H1 (cell line): ENCODE measurements at regions not wholly inside any gene's neighbourhood (a gene's known extent, or its start where the extent isn't known, plus 50 kb on each side); places are given as distances from the start of the nearest gene placed in this dataset.

ENCODE experiments used
- CTCF ChIA-PET: fragments of 300-600 bp; sonication (Branson Sonifier 250); formaldehyde crosslinking; loops from one replicate; lab custom pipeline; 2021; ENCODE audit not compliant: partially characterized antibody; lab: Charles Lee
- POLR2A ChIA-PET: fragments of 300-600 bp; sonication (Branson Sonifier 250); formaldehyde crosslinking; loops from one replicate; lab custom pipeline; 2021; ENCODE audit warnings: inconsistent platforms; ENCODE audit not compliant: partially characterized antibody; lab: Charles Lee
- DNase-seq, 2 experiments: peaks; one replicate each; pipeline versions ENCODE4 v3.0.0 to v3.0.0-alpha.2; 2010 to 2022; ENCODE audit warnings: low spot score in 2 of 2, low read depth in 1 of 2, mixed read lengths in 1 of 2
- FAIRE-seq: peaks from 2 replicates; lab custom pipeline; 2011; peaks lifted over from hg19 to GRCh38; lab: Jason Lieb, UNC
- H2AFZ ChIP-seq: 2 replicates; pipeline ENCODE4 v1.8.1; 2012; ENCODE audit warnings: low read length, inconsistent platforms
- H2AK5ac ChIP-seq: 2 replicates; pipeline ENCODE4 v1.6.1; 2013; ENCODE audit warnings: low read depth, low read length
- H2BK120ac ChIP-seq: replicated peaks from 2 replicates; pipeline ENCODE3; 2013; ENCODE audit warnings: low read depth, low read length, inconsistent platforms
- H2BK12ac ChIP-seq: 2 replicates; pipeline ENCODE4 v1.6.1; 2013; ENCODE audit warnings: low read depth, low read length
- H2BK15ac ChIP-seq: 2 replicates; pipeline ENCODE4 v1.6.1; 2013; ENCODE audit warnings: low read length
- H2BK20ac ChIP-seq: 2 replicates; pipeline ENCODE4 v1.6.1; 2013; ENCODE audit warnings: low read length
- H2BK5ac ChIP-seq: 2 replicates; pipeline ENCODE4 v1.6.1; 2013; ENCODE audit warnings: low read depth, low read length
- H3K14ac ChIP-seq: 2 replicates; pipeline ENCODE4 v1.6.1; 2013; ENCODE audit warnings: inconsistent platforms; ENCODE audit not compliant: insufficient read length
- H3K18ac ChIP-seq: 2 replicates; pipeline ENCODE4 v1.6.1; 2013; ENCODE audit warnings: low read length; ENCODE audit errors: extremely low read depth
- H3K23ac ChIP-seq: 2 replicates; pipeline ENCODE4 v1.6.1; 2013; ENCODE audit warnings: inconsistent platforms; ENCODE audit not compliant: insufficient read length
- H3K23me2 ChIP-seq: 2 replicates; pipeline ENCODE4 v1.6.1; 2013; ENCODE audit warnings: low read depth, low read length
- H3K27ac ChIP-seq: 2 replicates; pipeline ENCODE4 v1.6.1; 2011; ENCODE audit warnings: low read depth, low read length, inconsistent platforms
- H3K27me3 ChIP-seq, 4 experiments: replicated peaks in 1 of 4; 1 replicate in 1 of 4; 2 replicates in 3 of 4; pipeline versions ENCODE4 v1.6.1 to v1.8.1; 2011 to 2013; ENCODE audit warnings: low read length in 3 of 4, mild to moderate bottlenecking in 3 of 4, inconsistent platforms in 2 of 4, mixed read lengths in 2 of 4, moderate library complexity in 1 of 4; ENCODE audit not compliant: control insufficient read depth in 3 of 4, insufficient read depth in 3 of 4; ENCODE audit errors: extremely low read depth in 1 of 4
- H3K36me3 ChIP-seq, 4 experiments: 2 replicates each; pipeline versions ENCODE4 v1.6.1 to v1.8.1; 2011 to 2013; ENCODE audit warnings: mild to moderate bottlenecking in 4 of 4, low read length in 3 of 4, moderate library complexity in 2 of 4, control low read depth in 1 of 4, inconsistent platforms in 1 of 4; ENCODE audit not compliant: insufficient read depth in 4 of 4, control insufficient read depth in 2 of 4
- H3K4ac ChIP-seq: replicated peaks from 2 replicates; pipeline ENCODE3; 2013; ENCODE audit warnings: low read length, low read depth, mixed read lengths, inconsistent platforms; ENCODE audit not compliant: insufficient read length
- H3K4me1 ChIP-seq, 4 experiments: replicated peaks in 1 of 4; 1 replicate in 1 of 4; 2 replicates in 3 of 4; pipeline versions ENCODE4 v1.6.1 to v1.8.1; 2011 to 2013; ENCODE audit warnings: low read length in 3 of 4, inconsistent platforms in 2 of 4, mixed read lengths in 1 of 4; ENCODE audit not compliant: insufficient read depth in 4 of 4, control insufficient read depth in 3 of 4
- H3K4me2 ChIP-seq, 2 experiments: 2 replicates each; pipeline versions ENCODE4 v1.6.1 to v1.8.1; 2011 to 2013; ENCODE audit warnings: low read depth in 2 of 2, low read length in 2 of 2, control low read depth in 1 of 2, inconsistent platforms in 1 of 2, mild to moderate bottlenecking in 1 of 2; ENCODE audit not compliant: insufficient read depth in 1 of 2
- H3K4me3 ChIP-seq, 4 experiments: fragments of 200-600, 300-600 bp in 1 of 4; sonication (generic), shearing (Covaris generic), sonication (Bioruptor Twin) in 1 of 4; 2 replicates each; pipeline versions ENCODE4 v1.5.1 to v1.8.1; 2011 to 2016; ENCODE audit warnings: low read length in 4 of 4, low read depth in 3 of 4, control low read depth in 2 of 4, inconsistent platforms in 2 of 4, mild to moderate bottlenecking in 2 of 4, mixed read lengths in 1 of 4, moderate library complexity in 1 of 4; ENCODE audit not compliant: insufficient read depth in 2 of 4; ENCODE audit errors: extremely low read depth in 1 of 4
- H3K56ac ChIP-seq: replicated peaks from 2 replicates; pipeline ENCODE3; 2013; ENCODE audit warnings: low read depth, mild to moderate bottlenecking, mixed read lengths, low read length, inconsistent platforms; ENCODE audit not compliant: insufficient read length
- H3K79me1 ChIP-seq: 2 replicates; pipeline ENCODE4 v1.6.1; 2013; ENCODE audit warnings: low read depth, low read length, control low read depth
- H3K79me2 ChIP-seq, 2 experiments: 2 replicates each; pipeline versions ENCODE4 v1.6.1 to v1.8.1; 2012 to 2013; ENCODE audit warnings: low read length in 2 of 2, mild to moderate bottlenecking in 2 of 2, inconsistent platforms in 1 of 2; ENCODE audit not compliant: insufficient read depth in 2 of 2, control insufficient read depth in 1 of 2
- H3K9ac ChIP-seq, 4 experiments: replicated peaks in 1 of 4; 1 replicate in 1 of 4; 2 replicates in 3 of 4; pipeline versions ENCODE4 v1.6.1 to v1.8.1; 2011 to 2013; ENCODE audit warnings: low read depth in 3 of 4, low read length in 3 of 4, control low read depth in 2 of 4, mild to moderate bottlenecking in 2 of 4, moderate library complexity in 2 of 4, inconsistent platforms in 1 of 4; ENCODE audit errors: extremely low read depth in 1 of 4
- H3K9me3 ChIP-seq, 2 experiments: 2 replicates each; pipeline versions ENCODE4 v1.6.1 to v1.8.1; 2012 to 2013; ENCODE audit warnings: mild to moderate bottlenecking in 2 of 2, moderate library complexity in 2 of 2, control low read depth in 1 of 2, inconsistent platforms in 1 of 2, low read depth in 1 of 2, low read length in 1 of 2, mixed read lengths in 1 of 2; ENCODE audit not compliant: insufficient read depth in 2 of 2
- H4K20me1 ChIP-seq, 2 experiments: replicated peaks in 1 of 2; 2 replicates each; pipeline versions ENCODE3 to v1.8.1; 2011 to 2013; ENCODE audit warnings: inconsistent platforms in 2 of 2, low read length in 2 of 2, mild to moderate bottlenecking in 1 of 2; ENCODE audit not compliant: insufficient read depth in 2 of 2, control insufficient read depth in 1 of 2
- H4K5ac ChIP-seq: 2 replicates; pipeline ENCODE4 v1.6.1; 2013; ENCODE audit warnings: low read length, low read depth, mixed read lengths, inconsistent platforms; ENCODE audit not compliant: insufficient read length
- H4K8ac ChIP-seq: 2 replicates; pipeline ENCODE4 v1.8.0; 2013; ENCODE audit warnings: mild to moderate bottlenecking, moderate library complexity, low read length, inconsistent platforms; ENCODE audit not compliant: insufficient read depth; ENCODE audit errors: extremely low read depth
- H4K91ac ChIP-seq: replicated peaks from 2 replicates; pipeline ENCODE3; 2013; ENCODE audit warnings: low read length, mixed read lengths, inconsistent platforms; ENCODE audit not compliant: insufficient read length
- CREB1 ChIP-seq: IDR thresholded peaks from 2 replicates; pipeline ENCODE4 v1.6.1; 2012; ENCODE audit warnings: inconsistent platforms
- HDAC2 ChIP-seq, 2 experiments: fragments of 300-600 bp in 1 of 2; sonication (generic) in 1 of 2; IDR thresholded peaks; 2 replicates each; pipeline ENCODE4 v1.6.1; 2011 to 2012; ENCODE audit warnings: low read depth in 2 of 2, low read length in 2 of 2, mild to moderate bottlenecking in 2 of 2, moderate library complexity in 2 of 2, borderline replicate concordance in 1 of 2, inconsistent platforms in 1 of 2
- JUND ChIP-seq: IDR thresholded peaks from 2 replicates; pipeline ENCODE4 v1.6.1; 2011; ENCODE audit warnings: mild to moderate bottlenecking, improper control_type of control experiment, low read length
- SP2 ChIP-seq: IDR thresholded peaks from 2 replicates; pipeline ENCODE4 v1.6.1; 2012; ENCODE audit warnings: mild to moderate bottlenecking, low read length, inconsistent platforms
- TAF1 ChIP-seq: IDR thresholded peaks from 2 replicates; pipeline ENCODE4 v1.6.1; 2011; ENCODE audit warnings: mild to moderate bottlenecking, low read depth, low read length
- TCF12 ChIP-seq: IDR thresholded peaks from 2 replicates; pipeline ENCODE4 v1.6.1; 2011; ENCODE audit warnings: low read depth, mild to moderate bottlenecking, low read length
- ZNF274 ChIP-seq: IDR thresholded peaks from 2 replicates; pipeline ENCODE4 v1.7.0; 2012; ENCODE audit warnings: low read length, borderline replicate concordance; ENCODE audit errors: extremely low read depth
- WGBS, 2 experiments: shearing (Covaris generic) in 1 of 2; methylation state at CpG; one replicate each; pipeline versions ENCODE4 v1.1.6 to v1.1.7; 2013 to 2015; ENCODE audit warnings: low lambda C conversion rate in 2 of 2, mixed read lengths in 2 of 2, inconsistent platforms in 1 of 2, low coverage in 1 of 2, missing lambda C conversion rate in 1 of 2; ENCODE audit not compliant: insufficient replicate concordance in 2 of 2, insufficient coverage in 1 of 2, insufficient read length in 1 of 2; ENCODE audit errors: extremely low coverage in 1 of 2, missing lambda C conversion rate in 1 of 2; 5-methylcytosine and 5-hydroxymethylcytosine counted together

DNA sequence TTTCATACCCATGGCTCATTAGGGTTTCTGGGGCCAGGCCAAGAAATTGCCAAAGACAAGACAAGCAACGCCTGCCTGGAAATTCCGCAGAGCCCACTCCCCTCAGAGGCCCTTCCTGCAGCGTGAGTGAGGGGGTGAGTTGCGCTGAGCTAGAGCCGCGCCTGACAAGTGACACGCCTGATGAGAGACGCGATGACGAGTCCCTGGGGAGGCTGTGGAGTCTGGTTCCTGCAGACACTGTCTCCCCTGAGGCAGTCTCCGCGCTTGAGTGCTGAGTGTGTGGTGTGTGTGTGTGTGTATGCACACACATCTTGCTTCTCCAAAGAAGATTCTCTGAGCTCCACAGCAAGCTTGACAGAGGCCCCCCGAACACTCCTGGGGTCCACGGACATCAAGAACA is 269.8 kb downstream of the BCOR start:
- H3K4ac ChIP-seq, result no peak overlapping the region
- no peak overlapping the region for H3K23ac ChIP-seq
- no peaks in the 10 kb centered on the region for H4K20me1 ChIP-seq
- H2AK5ac ChIP-seq, result no peak overlapping the region
- no peak overlapping the region for H4K8ac ChIP-seq
- H3K4me1 ChIP-seq, result peaks cover 0 to 3% (median 0%) of the 10 kb centered on the region in 4 experiments; a peak in 2 of 7 replicates
- CTCF ChIA-PET, result interaction anchor here (0.6 to 5.5 kb wide), 5 partner anchors 12 to 1174 kb away, joined by 3 to 28 read pairs (median 3); no protein-coding TSS in a partner anchor
- H3K23me2 ChIP-seq, result no peaks in the 10 kb centered on the region
- H3K4me2 ChIP-seq, result no peak overlapping the region
- no peak overlapping the region for H2AFZ ChIP-seq
- no peaks in the 10 kb centered on the region for H3K79me2 ChIP-seq
- no peak overlapping the region for H4K91ac ChIP-seq
- no peak overlapping the region for H3K18ac ChIP-seq
- no peak overlapping the region for H3K4me3 ChIP-seq
- no peaks in the 10 kb centered on the region for H3K79me1 ChIP-seq
- FAIRE-seq (no peak), DNase-seq (no peak)
- H2BK15ac ChIP-seq, result no peak overlapping the region
- H3K27me3 ChIP-seq, result peaks cover 0 to 5% (median 2%) of the 10 kb centered on the region in 4 experiments; a peak in 1 of 7 replicates
- H3K56ac ChIP-seq, result no peak overlapping the region
- no peak overlapping the region for H3K9ac ChIP-seq
- H4K5ac ChIP-seq, result no peak overlapping the region
- 91% methylated on average over 13 of the region's 14 CpGs; no CpG with 5 or more reads in 1 of the 2 experiments for WGBS, 2 experiments
- no peak overlapping the region for H3K27ac ChIP-seq
- H3K14ac ChIP-seq, result no peak overlapping the region
- no peaks in the 10 kb centered on the region for H3K36me3 ChIP-seq
- H2BK20ac ChIP-seq, result no peak overlapping the region
- H3K9me3 ChIP-seq, result no peaks in the 10 kb centered on the region
- H2BK5ac ChIP-seq, result no peak overlapping the region
- POLR2A ChIA-PET, result interaction anchor here (2.8 kb wide), 1 partner anchor 11 kb away, joined by 7 read pairs; no protein-coding TSS in a partner anchor
- no peak overlapping the region for H2BK12ac ChIP-seq
- H2BK120ac ChIP-seq, result no peak overlapping the region
- TF ChIP-seq ZNF274, result no peak
- TF ChIP-seq TAF1, result no peak
- no peak for TF ChIP-seq SP2
- TF ChIP-seq TCF12, result no peak
- no peak for TF ChIP-seq JUND
- TF ChIP-seq CREB1, result no peak
- TF ChIP-seq HDAC2 (IDR thresholded peaks at IDR 0.05; ENCODE audit: borderline replicate concordance in 1 of 2, low read depth in 2 of 2, low read length in 2 of 2), result no peak
